ENCODE measurements at regions not wholly inside any gene's neighbourhood (a gene's known extent, or its start where the extent isn't known, plus 50 kb on each side); places are given as distances from the start of the nearest gene placed in this dataset.

GRCh38 chr10:125536236-125536635 lies 146.7 kb downstream of the TEX36 start:
- ChIA-PET RAD21 (ENCODE audit: low non-redundant PET in 1 of 2, low total read pairs in 2 of 2, uncharacterized antibody in 2 of 2, unreplicated experiment in 2 of 2) (no interaction called here), CTCF (no interaction called here), POLR2A (no interaction called here)
- Histone ChIP-seq H3K9ac (ENCODE audit: low read length) (no peak overlapping the region), H3K4me2 (ENCODE audit: low read length) (no peak overlapping the region), H2AFZ (ENCODE audit: low read depth, low read length, poor library complexity, severe bottlenecking) (no peak overlapping the region), H3K79me2 (ENCODE audit: insufficient read depth, low read length) (no peaks in the 10 kb centered on the region), H3K4me1 (ENCODE audit: control insufficient read depth in 1 of 2, insufficient read depth in 2 of 2, low read length in 2 of 2) (no peaks in the 10 kb centered on the region; a peak in 1 of 4 replicates), H3K27ac (ENCODE audit: low read depth, low read length) (no peak overlapping the region), H3K27me3 (ENCODE audit: insufficient read depth, low read length) (peaks cover 56% of the 10 kb centered on the region), H3K9me2 (ENCODE audit: insufficient read depth) (no peaks in the 10 kb centered on the region), H3K36me3 (ENCODE audit: control insufficient read depth in 1 of 2, insufficient read depth in 2 of 2, low read length in 2 of 2) (no peaks in the 10 kb centered on the region), H3K4me3 (replicated peaks in 1 of 2; ENCODE audit: low read depth in 1 of 2, low read length in 2 of 2) (no peak overlapping the region), H3K9me3 (ENCODE audit: control insufficient read depth in 1 of 2, insufficient read depth in 1 of 2, low read depth in 1 of 2, low read length in 2 of 2) (no peaks in the 10 kb centered on the region), H4K20me1 (ENCODE audit: insufficient read depth) (no peaks in the 10 kb centered on the region)
- DNase-seq (ENCODE audit: low read depth, low spot score) (no peak), ATAC-seq (no peak)
- no TSS peak for BruUV-seq (replicated peaks)
- intact Hi-C loops (cut with micrococcal nuclease), result no loop called here
- TF ChIP-seq ELF1 (IDR thresholded peaks at IDR 0.05; ENCODE audit: borderline replicate concordance, low read depth), result no peak
- TF ChIP-seq YY1 (IDR thresholded peaks at IDR 0.05; ENCODE audit: extremely low read depth, insufficient replicate concordance, low read depth, low read length), result no peak
- TF ChIP-seq ATF3 (IDR thresholded peaks at IDR 0.05), result no peak
- no peak for TF ChIP-seq SRF (IDR thresholded peaks at IDR 0.05; ENCODE audit: low read depth)
- TF ChIP-seq SIN3A (IDR thresholded peaks at IDR 0.05; ENCODE audit: low read depth), result no peak
- TF ChIP-seq POLR2A (IDR thresholded peaks at IDR 0.05; ENCODE audit: borderline replicate concordance, extremely low read depth, insufficient read depth, insufficient read length), result no peak

- H3K4me3 ChIP-seq (replicated peaks in 1 of 2; ENCODE audit: low read depth in 1 of 2, low read length in 2 of 2), result no peak overlapping the region
- H4K20me1 ChIP-seq (ENCODE audit: insufficient read depth), result no peaks in the 10 kb centered on the region
- TF ChIP-seq CBX3 (IDR thresholded peaks at IDR 0.05; ENCODE audit: low read depth), result no peak
- no peak for TF ChIP-seq YY1 (IDR thresholded peaks at IDR 0.05; ENCODE audit: extremely low read depth, insufficient replicate concordance, low read depth, low read length)
- no peak for TF ChIP-seq ELF1 (IDR thresholded peaks at IDR 0.05; ENCODE audit: borderline replicate concordance, low read depth)
- TF ChIP-seq ZBTB33 (IDR thresholded peaks at IDR 0.05; ENCODE audit: extremely low read depth, insufficient replicate concordance, low read length), result no peak
- TF ChIP-seq JUND (IDR thresholded peaks at IDR 0.05), result no peak
- TF ChIP-seq EZH2phosphoT487 (IDR thresholded peaks at IDR 0.05; ENCODE audit: borderline replicate concordance), result no peak
- no peak for TF ChIP-seq POLR2AphosphoS5 (IDR thresholded peaks at IDR 0.05; ENCODE audit: low read depth, low read length)
- no peak for TF ChIP-seq SP1 (IDR thresholded peaks at IDR 0.05; ENCODE audit: low read depth)
- no peak for TF ChIP-seq POLR2A (IDR thresholded peaks at IDR 0.05; ENCODE audit: borderline replicate concordance, extremely low read depth, insufficient read depth, insufficient read length)
- no peak for TF ChIP-seq CEBPB (IDR thresholded peaks at IDR 0.05; ENCODE audit: low read depth)
- no peak for TF ChIP-seq CTCF (IDR thresholded peaks at IDR 0.05 in 2 of 3, conservative IDR thresholded peaks at IDR 0.05 in 1 of 3; ENCODE audit: borderline replicate concordance in 1 of 3, insufficient read depth in 1 of 3, low read depth in 2 of 3, low read length in 2 of 3)
- no peak for TF ChIP-seq SIN3A (IDR thresholded peaks at IDR 0.05; ENCODE audit: low read depth)
- no peak for TF ChIP-seq FOSL1 (IDR thresholded peaks at IDR 0.05; ENCODE audit: low read depth)
- no peak for TF ChIP-seq ZNF274 (IDR thresholded peaks at IDR 0.05; ENCODE audit: low read depth, low read length)
- no peak for TF ChIP-seq TCF7L2 (IDR thresholded peaks at IDR 0.05; ENCODE audit: borderline replicate concordance, extremely low read depth, insufficient read depth, insufficient read length)
- TF ChIP-seq EZH2 (IDR thresholded peaks at IDR 0.05), result no peak
- no peak for TF ChIP-seq EGR1 (IDR thresholded peaks at IDR 0.05; ENCODE audit: low read depth)
- H3K79me2 ChIP-seq (ENCODE audit: insufficient read depth, low read length), result no peaks in the 10 kb centered on the region
- H2AFZ ChIP-seq (ENCODE audit: low read depth, low read length, poor library complexity, severe bottlenecking), result no peak overlapping the region
- POLR2A ChIA-PET, result no interaction called here
- intact Hi-C loops (cut with micrococcal nuclease), result no loop called here
- CTCF ChIA-PET, result no interaction called here
- ATAC-seq (no peak), DNase-seq (ENCODE audit: low read depth, low spot score) (no peak)
- no peaks in the 10 kb centered on the region for H3K9me2 ChIP-seq (ENCODE audit: insufficient read depth)
- no peak overlapping the region for H3K4me2 ChIP-seq (ENCODE audit: low read length)
- no TSS peak for BruUV-seq (replicated peaks)
- H3K36me3 ChIP-seq (ENCODE audit: control insufficient read depth in 1 of 2, insufficient read depth in 2 of 2, low read length in 2 of 2), result no peaks in the 10 kb centered on the region
- no peak overlapping the region for H3K9ac ChIP-seq (ENCODE audit: low read length)
- H3K27ac ChIP-seq (ENCODE audit: low read depth, low read length), result no peak overlapping the region
- H3K27me3 ChIP-seq (ENCODE audit: insufficient read depth, low read length), result peaks cover 52% of the 10 kb centered on the region
- H3K4me1 ChIP-seq (ENCODE audit: control insufficient read depth in 1 of 2, insufficient read depth in 2 of 2, low read length in 2 of 2), result no peaks in the 10 kb centered on the region; a peak in 1 of 4 replicates
- RAD21 ChIA-PET (ENCODE audit: low non-redundant PET in 1 of 2, low total read pairs in 2 of 2, uncharacterized antibody in 2 of 2, unreplicated experiment in 2 of 2), result no interaction called here
- no peaks in the 10 kb centered on the region for H3K9me3 ChIP-seq (ENCODE audit: control insufficient read depth in 1 of 2, insufficient read depth in 1 of 2, low read depth in 1 of 2, low read length in 2 of 2)
These were observed 147.4 kb downstream of the TEX36 start for GRCh38 chr10:125535559-125535958.

Data from HCT116 (cell line).